SU-DHL-6 (cell line): ENCODE measurements at regions not wholly inside any gene's neighbourhood (a gene's known extent, or its start where the extent isn't known, plus 50 kb on each side); places are given as distances from the start of the nearest gene placed in this dataset.

ENCODE experiments used
- H2AFZ ChIP-seq: fragments of 200-600 bp; sonication (generic); 2 replicates; pipeline ENCODE4 v1.6.1; 2014; ENCODE audit warnings: low read depth, mild to moderate bottlenecking, moderate library complexity, mixed read lengths, antibody characterized with exemption, low read length; ENCODE audit not compliant: severe bottlenecking
- H3F3A ChIP-seq: fragments of 200-600 bp; shearing (Covaris generic); 2 replicates; pipeline ENCODE4 v1.6.0; 2016; ENCODE audit warnings: antibody characterized with exemption, mild to moderate bottlenecking; ENCODE audit not compliant: insufficient read depth
- H3K27ac ChIP-seq: fragments of 200-600 bp; sonication (generic); 2 replicates; pipeline ENCODE4 v1.5.1; 2016; ENCODE audit warnings: low read depth, mild to moderate bottlenecking, low read length, moderate library complexity, mixed read lengths
- H3K27me3 ChIP-seq: fragments of 200-600 bp; sonication (generic), shearing (Covaris generic); 2 replicates; pipeline ENCODE4 v1.6.0; 2014; ENCODE audit warnings: mild to moderate bottlenecking, low read length
- H3K36me3 ChIP-seq: fragments of 200-600 bp; sonication (generic); 2 replicates; pipeline ENCODE4 v1.6.1; 2014; ENCODE audit warnings: mild to moderate bottlenecking, low read length, mixed read lengths
- H3K4me2 ChIP-seq: fragments of 300-600, 200-600 bp; shearing (Covaris generic), sonication (generic); 2 replicates; pipeline ENCODE4 v1.6.0; 2014; ENCODE audit warnings: low read length, low read depth, mild to moderate bottlenecking; ENCODE audit not compliant: poor library complexity, severe bottlenecking
- H3K4me3 ChIP-seq: fragments of 200-600 bp; sonication (generic); 2 replicates; pipeline ENCODE4 v1.5.1; 2014; ENCODE audit warnings: antibody characterized with exemption, low read length, mild to moderate bottlenecking, mixed read lengths; ENCODE audit not compliant: insufficient read depth, poor library complexity, severe bottlenecking
- H3K79me2 ChIP-seq: fragments of 200-600 bp; sonication (generic); 2 replicates; pipeline ENCODE4 v1.6.1; 2014; ENCODE audit warnings: mild to moderate bottlenecking, low read length, moderate library complexity; ENCODE audit not compliant: insufficient read depth
- H3K9ac ChIP-seq: fragments of 200-600 bp; sonication (generic); 2 replicates; pipeline ENCODE4 v1.7.0; 2014; ENCODE audit warnings: mild to moderate bottlenecking, low read length
- H3K9me2 ChIP-seq: fragments of 200-600 bp; sonication (generic); replicated peaks from 2 replicates; pipeline ENCODE4 v1.6.1; 2014; ENCODE audit warnings: low read length; ENCODE audit not compliant: insufficient read depth
- H3K9me3 ChIP-seq: fragments of 200-600 bp; sonication (generic); 2 replicates; pipeline ENCODE4 v1.6.1; 2014; ENCODE audit warnings: low read length, mixed read lengths; ENCODE audit not compliant: insufficient read depth
- H4K20me1 ChIP-seq: fragments of 200-600 bp; sonication (generic); 2 replicates; pipeline ENCODE4 v1.6.1; 2014; ENCODE audit warnings: low read depth, mild to moderate bottlenecking, antibody characterized with exemption, low read length, moderate library complexity, mixed read lengths
- EZH2phosphoT487 ChIP-seq: fragments of 200-600 bp; sonication (generic), shearing (Covaris generic); conservative IDR thresholded peaks from 2 replicates; pipeline ENCODE4 v1.6.1; 2018; ENCODE audit warnings: mild to moderate bottlenecking, antibody characterized with exemption, low read length, moderate library complexity, mixed read lengths
- TF ChIP-seq, protein P1 (sequence below): fragments of 200-600 bp; sonication (generic); IDR thresholded peaks from one replicate; pipeline ENCODE4 v1.5.1; 2017; ENCODE audit warnings: antibody characterized with exemption, mild to moderate bottlenecking, low read length, moderate library complexity; ENCODE audit not compliant: insufficient read depth, poor library complexity, severe bottlenecking

DNA sequence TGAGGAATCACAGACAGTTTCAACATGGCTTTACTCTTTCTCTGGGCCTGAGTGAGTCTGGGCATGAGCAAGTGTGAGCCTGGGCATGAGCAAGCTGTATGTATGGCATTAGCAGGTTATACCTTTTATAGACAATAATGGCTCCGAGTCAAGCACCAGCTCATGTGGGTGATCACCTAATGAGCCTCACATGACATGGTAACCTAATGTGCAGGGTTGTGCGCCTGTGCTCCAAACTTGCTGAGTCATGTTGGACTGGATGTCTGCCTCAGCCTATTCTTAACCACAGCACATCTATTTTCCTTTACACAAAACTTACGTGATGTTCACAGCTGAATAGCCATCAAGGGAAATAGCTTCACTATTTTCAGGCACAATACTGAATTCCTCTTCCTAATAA lies 236.2 kb upstream of the NRIP1 start:
- Histone ChIP-seq H4K20me1 (no peaks in the 10 kb centered on the region), H2AFZ (no peak overlapping the region), H3K9me2 (no peaks in the 10 kb centered on the region), H3K9ac (no peak overlapping the region), H3F3A (no peaks in the 10 kb centered on the region), H3K36me3 (no peaks in the 10 kb centered on the region), H3K27ac (no peak overlapping the region), H3K4me2 (no peak overlapping the region), H3K27me3 (no peaks in the 10 kb centered on the region), H3K9me3 (peaks cover 23% of the 10 kb centered on the region), H3K4me3 (no peak overlapping the region), H3K79me2 (no peaks in the 10 kb centered on the region)
- TF ChIP-seq, protein P1, sequence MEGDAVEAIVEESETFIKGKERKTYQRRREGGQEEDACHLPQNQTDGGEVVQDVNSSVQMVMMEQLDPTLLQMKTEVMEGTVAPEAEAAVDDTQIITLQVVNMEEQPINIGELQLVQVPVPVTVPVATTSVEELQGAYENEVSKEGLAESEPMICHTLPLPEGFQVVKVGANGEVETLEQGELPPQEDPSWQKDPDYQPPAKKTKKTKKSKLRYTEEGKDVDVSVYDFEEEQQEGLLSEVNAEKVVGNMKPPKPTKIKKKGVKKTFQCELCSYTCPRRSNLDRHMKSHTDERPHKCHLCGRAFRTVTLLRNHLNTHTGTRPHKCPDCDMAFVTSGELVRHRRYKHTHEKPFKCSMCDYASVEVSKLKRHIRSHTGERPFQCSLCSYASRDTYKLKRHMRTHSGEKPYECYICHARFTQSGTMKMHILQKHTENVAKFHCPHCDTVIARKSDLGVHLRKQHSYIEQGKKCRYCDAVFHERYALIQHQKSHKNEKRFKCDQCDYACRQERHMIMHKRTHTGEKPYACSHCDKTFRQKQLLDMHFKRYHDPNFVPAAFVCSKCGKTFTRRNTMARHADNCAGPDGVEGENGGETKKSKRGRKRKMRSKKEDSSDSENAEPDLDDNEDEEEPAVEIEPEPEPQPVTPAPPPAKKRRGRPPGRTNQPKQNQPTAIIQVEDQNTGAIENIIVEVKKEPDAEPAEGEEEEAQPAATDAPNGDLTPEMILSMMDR, result no peak
- no peak for TF ChIP-seq EZH2phosphoT487

DNA sequence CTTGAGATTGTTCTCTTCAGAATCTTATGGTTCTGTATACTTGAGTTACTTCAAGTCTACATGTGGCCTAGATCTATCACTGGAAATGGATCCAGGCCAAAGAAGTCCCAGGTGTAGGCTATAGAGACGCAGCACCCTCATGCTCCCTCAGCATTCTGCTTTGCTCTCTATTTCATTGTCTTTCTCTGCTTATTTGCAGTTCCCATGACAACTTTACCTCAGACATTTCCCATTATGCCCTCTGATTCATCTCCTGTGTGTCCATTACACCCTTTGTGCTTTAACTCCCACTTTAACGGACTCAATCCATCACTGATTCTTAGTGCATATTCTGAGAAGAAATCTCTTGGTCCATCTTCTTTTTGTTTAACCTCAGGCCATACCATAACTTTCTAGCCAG lies 236.9 kb upstream of the NRIP1 start:
- Histone ChIP-seq H3K27ac (no peak overlapping the region), H3F3A (no peaks in the 10 kb centered on the region), H3K9me2 (no peaks in the 10 kb centered on the region), H3K9me3 (peaks cover 23% of the 10 kb centered on the region), H3K9ac (no peak overlapping the region), H3K4me3 (no peak overlapping the region), H4K20me1 (no peaks in the 10 kb centered on the region), H3K79me2 (no peaks in the 10 kb centered on the region), H3K27me3 (no peaks in the 10 kb centered on the region), H2AFZ (no peak overlapping the region), H3K36me3 (no peaks in the 10 kb centered on the region), H3K4me2 (no peak overlapping the region)
- TF ChIP-seq, protein P1, result no peak
- TF ChIP-seq EZH2phosphoT487, result no peak

DNA sequence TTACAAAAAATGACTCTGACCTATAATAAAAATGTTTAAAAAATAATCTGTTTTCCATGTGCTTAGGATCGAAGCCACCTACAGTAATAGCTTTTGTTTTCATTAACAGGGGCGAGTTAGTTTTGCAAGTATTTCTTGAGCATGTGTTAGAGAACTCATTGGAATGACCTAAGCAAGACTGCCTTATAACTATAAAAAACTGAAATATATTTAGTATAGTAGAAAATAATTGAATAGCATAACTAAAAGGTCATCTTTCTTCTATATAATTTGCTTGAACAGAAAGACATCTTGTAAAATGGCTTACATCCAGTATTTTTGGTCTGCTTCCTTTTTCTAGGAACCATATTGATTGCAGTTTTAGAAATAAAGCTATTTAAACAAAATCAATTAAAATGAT lies 241.5 kb upstream of the NRIP1 start:
- H3K9me2 ChIP-seq, result no peaks in the 10 kb centered on the region
- H3F3A ChIP-seq, result no peaks in the 10 kb centered on the region
- TF ChIP-seq, protein P1, result no peak
- no peak for TF ChIP-seq EZH2phosphoT487

More for the DNA sequence above, 241.5 kb upstream of the NRIP1 start:
- no peak overlapping the region for H3K4me3 ChIP-seq
- no peak overlapping the region for H3K27ac ChIP-seq
- H3K36me3 ChIP-seq, result no peaks in the 10 kb centered on the region
- H3K4me2 ChIP-seq, result no peak overlapping the region
- H3K27me3 ChIP-seq, result no peaks in the 10 kb centered on the region
- H3K79me2 ChIP-seq, result no peaks in the 10 kb centered on the region
- H3K9me3 ChIP-seq, result peaks cover 8% of the 10 kb centered on the region
- H4K20me1 ChIP-seq, result no peaks in the 10 kb centered on the region
- no peak overlapping the region for H3K9ac ChIP-seq
- no peak overlapping the region for H2AFZ ChIP-seq
